HEK293 (cell line): ENCODE measurements at regions not wholly inside any gene's neighbourhood (a gene's known extent, or its start where the extent isn't known, plus 50 kb on each side); places are given as distances from the start of the nearest gene placed in this dataset.

Experiments used
- CTCF ChIP-seq: fragments of 450-650 bp; formaldehyde crosslinking; IDR thresholded peaks from 2 replicates; pipeline ENCODE4 v1.5.1; 2016; ENCODE audit warnings: missing biosample characterization, missing genetic modification characterization
- FEZF1 ChIP-seq: fragments of 450-650 bp; formaldehyde crosslinking; IDR thresholded peaks from 2 replicates; pipeline ENCODE4 v1.5.1; 2016; ENCODE audit warnings: missing biosample characterization, missing genetic modification characterization
- ZBTB1 ChIP-seq: fragments of 450-650 bp; formaldehyde crosslinking; IDR thresholded peaks from 2 replicates; pipeline ENCODE4 v1.5.1; 2016; ENCODE audit warnings: missing biosample characterization, missing genetic modification characterization
- ZNF132 ChIP-seq: fragments of 450-650 bp; formaldehyde crosslinking; IDR thresholded peaks from 2 replicates; pipeline ENCODE4 v1.5.1; 2017; ENCODE audit warnings: missing biosample characterization, missing genetic modification characterization, borderline replicate concordance
- ZNF140 ChIP-seq: fragments of 450-650 bp; formaldehyde crosslinking; IDR thresholded peaks from 2 replicates; pipeline ENCODE4 v1.5.1; 2016; ENCODE audit warnings: missing biosample characterization, missing genetic modification characterization
- ZNF266 ChIP-seq: fragments of 450-650 bp; formaldehyde crosslinking; IDR thresholded peaks from 2 replicates; pipeline ENCODE4 v1.5.1; 2016; ENCODE audit warnings: missing biosample characterization, missing genetic modification characterization, low read depth
- ZNF624 ChIP-seq: fragments of 450-650 bp; formaldehyde crosslinking; IDR thresholded peaks from 2 replicates; pipeline ENCODE4 v1.5.1; 2017; ENCODE audit warnings: missing biosample characterization, missing genetic modification characterization
- TF ChIP-seq, protein P1 (sequence below): fragments of 450-650 bp; formaldehyde crosslinking; conservative IDR thresholded peaks from 2 replicates; pipeline ENCODE4 v1.5.1; 2016; ENCODE audit warnings: low read depth, missing biosample characterization, missing genetic modification characterization

GRCh38 chr5:24118351-24118750 is 526.4 kb downstream of the CDH10 start:
- TF ChIP-seq ZBTB1 (tag by site-specific recombination): no peak
- no peak for TF ChIP-seq FEZF1 (tag by site-specific recombination)
- no peak for TF ChIP-seq CTCF (tag by site-specific recombination)
- TF ChIP-seq, protein P1, sequence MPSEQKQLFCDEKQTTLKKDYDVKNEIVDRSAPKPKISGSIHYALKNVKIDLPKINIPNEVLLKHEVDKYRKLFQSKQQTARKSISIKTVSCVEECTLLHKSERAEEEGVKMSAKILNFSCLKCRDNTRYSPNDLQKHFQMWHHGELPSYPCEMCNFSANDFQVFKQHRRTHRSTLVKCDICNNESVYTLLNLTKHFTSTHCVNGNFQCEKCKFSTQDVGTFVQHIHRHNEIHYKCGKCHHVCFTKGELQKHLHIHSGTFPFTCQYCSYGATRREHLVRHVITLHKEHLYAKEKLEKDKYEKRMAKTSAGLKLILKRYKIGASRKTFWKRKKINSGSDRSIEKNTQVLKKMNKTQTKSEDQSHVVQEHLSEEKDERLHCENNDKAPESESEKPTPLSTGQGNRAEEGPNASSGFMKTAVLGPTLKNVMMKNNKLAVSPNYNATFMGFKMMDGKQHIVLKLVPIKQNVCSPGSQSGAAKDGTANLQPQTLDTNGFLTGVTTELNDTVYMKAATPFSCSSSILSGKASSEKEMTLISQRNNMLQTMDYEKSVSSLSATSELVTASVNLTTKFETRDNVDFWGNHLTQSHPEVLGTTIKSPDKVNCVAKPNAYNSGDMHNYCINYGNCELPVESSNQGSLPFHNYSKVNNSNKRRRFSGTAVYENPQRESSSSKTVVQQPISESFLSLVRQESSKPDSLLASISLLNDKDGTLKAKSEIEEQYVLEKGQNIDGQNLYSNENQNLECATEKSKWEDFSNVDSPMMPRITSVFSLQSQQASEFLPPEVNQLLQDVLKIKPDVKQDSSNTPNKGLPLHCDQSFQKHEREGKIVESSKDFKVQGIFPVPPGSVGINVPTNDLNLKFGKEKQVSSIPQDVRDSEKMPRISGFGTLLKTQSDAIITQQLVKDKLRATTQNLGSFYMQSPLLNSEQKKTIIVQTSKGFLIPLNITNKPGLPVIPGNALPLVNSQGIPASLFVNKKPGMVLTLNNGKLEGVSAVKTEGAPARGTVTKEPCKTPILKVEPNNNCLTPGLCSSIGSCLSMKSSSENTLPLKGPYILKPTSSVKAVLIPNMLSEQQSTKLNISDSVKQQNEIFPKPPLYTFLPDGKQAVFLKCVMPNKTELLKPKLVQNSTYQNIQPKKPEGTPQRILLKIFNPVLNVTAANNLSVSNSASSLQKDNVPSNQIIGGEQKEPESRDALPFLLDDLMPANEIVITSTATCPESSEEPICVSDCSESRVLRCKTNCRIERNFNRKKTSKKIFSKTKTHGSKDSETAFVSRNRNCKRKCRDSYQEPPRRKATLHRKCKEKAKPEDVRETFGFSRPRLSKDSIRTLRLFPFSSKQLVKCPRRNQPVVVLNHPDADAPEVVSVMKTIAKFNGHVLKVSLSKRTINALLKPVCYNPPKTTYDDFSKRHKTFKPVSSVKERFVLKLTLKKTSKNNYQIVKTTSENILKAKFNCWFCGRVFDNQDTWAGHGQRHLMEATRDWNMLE (tag by site-specific recombination): no peak
- no peak for TF ChIP-seq ZNF624 (tag by site-specific recombination)
- no peak for TF ChIP-seq ZNF140 (tag by site-specific recombination)
- no peak for TF ChIP-seq ZNF266 (tag by site-specific recombination)
- no peak for TF ChIP-seq ZNF132 (tag by site-specific recombination)
